Thyroid gland (tissue), 4 donors: ENCODE measurements at regions not wholly inside any gene's neighbourhood (a gene's known extent, or its start where the extent isn't known, plus 50 kb on each side); places are given as distances from the start of the nearest gene placed in this dataset.

Source experiments
- POLR2A ChIP-seq, 2 donors: fragments of 450-650 bp; IDR thresholded peaks; one replicate each; pipeline ENCODE4 v1.6.1; 2017; ENCODE audit warnings: antibody characterized with exemption in 2 of 2, mild to moderate bottlenecking in 2 of 2, moderate library complexity in 1 of 2
- TF ChIP-seq, protein P1 (sequence below), 6 experiments: fragments of 200-600 bp in 3 of 6; fragments of 450-650 bp in 3 of 6; sonication (generic) in 3 of 6; IDR thresholded peaks; one replicate each; pipeline ENCODE4 v1.5.1; 2016 to 2019; ENCODE audit warnings: antibody characterized with exemption in 6 of 6, mild to moderate bottlenecking in 2 of 6, inconsistent platforms in 1 of 6, moderate library complexity in 1 of 6

GRCh38 chr17:13273806-13274205, 256.0 kb upstream of the ELAC2 start:
- TF ChIP-seq, protein P1, sequence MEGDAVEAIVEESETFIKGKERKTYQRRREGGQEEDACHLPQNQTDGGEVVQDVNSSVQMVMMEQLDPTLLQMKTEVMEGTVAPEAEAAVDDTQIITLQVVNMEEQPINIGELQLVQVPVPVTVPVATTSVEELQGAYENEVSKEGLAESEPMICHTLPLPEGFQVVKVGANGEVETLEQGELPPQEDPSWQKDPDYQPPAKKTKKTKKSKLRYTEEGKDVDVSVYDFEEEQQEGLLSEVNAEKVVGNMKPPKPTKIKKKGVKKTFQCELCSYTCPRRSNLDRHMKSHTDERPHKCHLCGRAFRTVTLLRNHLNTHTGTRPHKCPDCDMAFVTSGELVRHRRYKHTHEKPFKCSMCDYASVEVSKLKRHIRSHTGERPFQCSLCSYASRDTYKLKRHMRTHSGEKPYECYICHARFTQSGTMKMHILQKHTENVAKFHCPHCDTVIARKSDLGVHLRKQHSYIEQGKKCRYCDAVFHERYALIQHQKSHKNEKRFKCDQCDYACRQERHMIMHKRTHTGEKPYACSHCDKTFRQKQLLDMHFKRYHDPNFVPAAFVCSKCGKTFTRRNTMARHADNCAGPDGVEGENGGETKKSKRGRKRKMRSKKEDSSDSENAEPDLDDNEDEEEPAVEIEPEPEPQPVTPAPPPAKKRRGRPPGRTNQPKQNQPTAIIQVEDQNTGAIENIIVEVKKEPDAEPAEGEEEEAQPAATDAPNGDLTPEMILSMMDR (IDR thresholded peaks at IDR 0.05): no peak
- TF ChIP-seq POLR2A (IDR thresholded peaks at IDR 0.05): no peak
